Body of pancreas (tissue), 4 donors: ENCODE measurements at regions not wholly inside any gene's neighbourhood (a gene's known extent, or its start where the extent isn't known, plus 50 kb on each side); places are given as distances from the start of the nearest gene placed in this dataset.
"Not testable (repeated sequence)": the region's sequence is repeated elsewhere in the genome, so short reads cannot be mapped to it uniquely, and the experiment has no call there.

ENCODE experiments used
- ATAC-seq: fragments of 150-250 bp; one replicate; pipeline ENCODE4 v1.9.1; 2016
- DNase-seq, 4 donors: peaks; one replicate each; pipeline ENCODE4 v3.0.0-alpha.2; 2019
- H3K27ac ChIP-seq, 4 donors: fragments of 200-600 bp; sonication (generic); 1 replicate in 3 of 4; 2 replicates in 1 of 4; pipeline versions ENCODE4 v1.5.1 to v1.6.1; 2016 to 2019; ENCODE audit warnings: mild to moderate bottlenecking in 1 of 4, mixed read lengths in 1 of 4, moderate library complexity in 1 of 4
- H3K27me3 ChIP-seq, 2 donors: fragments of 200-600 bp; sonication (generic); one replicate each; pipeline ENCODE4 v1.6.0; 2016; ENCODE audit warnings: mild to moderate bottlenecking in 1 of 2
- H3K36me3 ChIP-seq, 2 donors: fragments of 200-600 bp; sonication (generic); replicated peaks in 1 of 2; 2 replicates each; pipeline ENCODE4 v1.5.1; 2016; ENCODE audit warnings: low read depth in 2 of 2; ENCODE audit not compliant: insufficient read depth in 1 of 2
- H3K4me1 ChIP-seq: fragments of 200-600 bp; sonication (generic); one replicate; pipeline ENCODE4 v1.6.0; 2016
- H3K4me3 ChIP-seq, 2 donors: fragments of 200-600 bp; sonication (generic); 1 replicate in 1 of 2; 2 replicates in 1 of 2; pipeline ENCODE4 v1.5.1; 2016 to 2019
- H3K9me3 ChIP-seq, 3 donors: fragments of 200-600 bp; sonication (generic); 1 replicate in 2 of 3; 2 replicates in 1 of 3; pipeline ENCODE4 v1.5.1; 2016
- CTCF ChIP-seq, 7 experiments: fragments of 450-650 bp in 4 of 7; fragments of 200-600 bp in 3 of 7; sonication (generic) in 3 of 7; IDR thresholded peaks; one replicate each; pipeline ENCODE4 v1.5.1; 2016 to 2019; ENCODE audit warnings: antibody characterized with exemption in 7 of 7
- POLR2A ChIP-seq, 3 donors: fragments of 450-650 bp; IDR thresholded peaks; one replicate each; pipeline ENCODE4 v1.6.1; 2016; ENCODE audit warnings: antibody characterized with exemption in 3 of 3, mild to moderate bottlenecking in 2 of 3
- WGBS, 2 donors: methylation state at CpG; one replicate each; pipeline ENCODE4 v1.1.5; 2017; 5-methylcytosine and 5-hydroxymethylcytosine counted together
- intact Hi-C: fragments of 100-400 bp; cut with DNase I; formaldehyde crosslinking; loops from one replicate; pipeline ENCODE4 v1.15.1; 2023

GRCh38 chr5:144036476-144036875 is 134.0 kb downstream of the YIPF5 start:
- WGBS, 2 donors, result 71 to 72% methylated on average over 3 of the region's 3 CpGs
- ATAC-seq, result no peak
- no peak overlapping the region for H3K4me3 ChIP-seq

GRCh38 chr5:144040615-144041305 is 129.7 kb downstream of the YIPF5 start:
- DNase-seq, result no peak
- no peak for ATAC-seq
- no peak for TF ChIP-seq POLR2A (IDR thresholded peaks at IDR 0.05)
- TF ChIP-seq CTCF (IDR thresholded peaks at IDR 0.05), result no peak

More at GRCh38 chr5:144036476-144036875, 134.0 kb downstream of the YIPF5 start:
- no peak for TF ChIP-seq POLR2A (IDR thresholded peaks at IDR 0.05)
- TF ChIP-seq CTCF (IDR thresholded peaks at IDR 0.05), result no peak
- no peak for DNase-seq
- Histone ChIP-seq H3K9me3 (no peaks in the 10 kb centered on the region), H3K4me1 (no peaks in the 10 kb centered on the region), H3K27me3 (peaks cover 0 to 4% of the 10 kb centered on the region in 2 donors), H3K36me3 (no peaks in the 10 kb centered on the region), H3K27ac (no peak overlapping the region)
- intact Hi-C loops, result no loop called here

GRCh38 chr5:144042156-144042555 is 128.3 kb downstream of the YIPF5 start:
- H3K27me3 ChIP-seq, result peaks cover 0 to 4% of the 10 kb centered on the region in 2 donors
- DNase-seq (no peak), ATAC-seq (no peak)
- no peaks in the 10 kb centered on the region for H3K4me1 ChIP-seq
- WGBS, 2 donors, result 64 to 71% methylated on average over 7 of the region's 7 CpGs
- H3K9me3 ChIP-seq, result no peaks in the 10 kb centered on the region
- intact Hi-C loops, result no loop called here
- TF ChIP-seq POLR2A (IDR thresholded peaks at IDR 0.05) (no peak), CTCF (IDR thresholded peaks at IDR 0.05) (no peak)
- no peaks in the 10 kb centered on the region for H3K36me3 ChIP-seq
- H3K4me3 ChIP-seq, result no peak overlapping the region
- no peak overlapping the region for H3K27ac ChIP-seq

More at GRCh38 chr5:144040615-144041305, 129.7 kb downstream of the YIPF5 start:
- H3K27me3 ChIP-seq, result peaks cover 0 to 4% of the 10 kb centered on the region in 2 donors
- WGBS, 2 donors, result 74 to 75% methylated on average over 2 of the region's 2 CpGs
- intact Hi-C loops, result no loop called here
- no peak overlapping the region for H3K4me3 ChIP-seq
- no peaks in the 10 kb centered on the region for H3K36me3 ChIP-seq
- H3K4me1 ChIP-seq, result no peaks in the 10 kb centered on the region
- H3K9me3 ChIP-seq, result no peaks in the 10 kb centered on the region
- no peak overlapping the region for H3K27ac ChIP-seq

- no peak for TF ChIP-seq CTCF (IDR thresholded peaks at IDR 0.05)
- no peak for TF ChIP-seq POLR2A (IDR thresholded peaks at IDR 0.05)
- intact Hi-C loops, result no loop called here
- no peak overlapping the region for H3K4me3 ChIP-seq
- H3K4me1 ChIP-seq, result no peaks in the 10 kb centered on the region
- no peaks in the 10 kb centered on the region for H3K36me3 ChIP-seq
- H3K27ac ChIP-seq, result no peak overlapping the region
- ATAC-seq (no peak), DNase-seq (no peak)
- WGBS, 2 donors, result 63 to 66% methylated on average over 4 to 9 of the region's 9 CpGs
- H3K27me3 ChIP-seq, result no peaks in the 10 kb centered on the region
- H3K9me3 ChIP-seq, result no peaks in the 10 kb centered on the region
These were observed 122.1 kb downstream of the YIPF5 start for GRCh38 chr5:144048259-144048856.

- H3K4me3 ChIP-seq, H3K4me1 ChIP-seq, H3K36me3 ChIP-seq, H3K27me3 ChIP-seq, H3K27ac ChIP-seq, ATAC-seq, intact Hi-C loops, H3K9me3 ChIP-seq, DNase-seq: not testable (repeated sequence)
- WGBS, 2 donors, result 88 to 90% methylated on average over 6 of the region's 6 CpGs
These were observed 115.1 kb downstream of the YIPF5 start for GRCh38 chr5:144055391-144055790.

- DNase-seq, intact Hi-C loops: not testable (repeated sequence)
These were observed 110.4 kb downstream of the YIPF5 start for GRCh38 chr5:144060091-144060490.

More at GRCh38 chr5:144060091-144060490, 110.4 kb downstream of the YIPF5 start:
- H3K4me1 ChIP-seq, ATAC-seq, H3K36me3 ChIP-seq, H3K27ac ChIP-seq, H3K9me3 ChIP-seq, H3K4me3 ChIP-seq, H3K27me3 ChIP-seq: not testable (repeated sequence)
- 91 to 97% methylated on average over 2 of the region's 2 CpGs for WGBS, 2 donors
